Activated CD4-positive, CD25-positive, alpha-beta regulatory T cell treated with anti-CD3 and anti-CD28 coated beads, Interleukin-2, amount 50 U/mL, for 24 hours (primary cell): ENCODE measurements at regions not wholly inside any gene's neighbourhood (a gene's known extent, or its start where the extent isn't known, plus 50 kb on each side); places are given as distances from the start of the nearest gene placed in this dataset.

ENCODE experiments used
- ATAC-seq, 2 donors: fragments of 150-1000 bp; cut with Tn5 transposase; one replicate each; pipeline ENCODE4 v1.10.0; 2021; ENCODE audit warnings: mild to moderate bottlenecking in 1 of 2, moderate library complexity in 1 of 2

DNA sequence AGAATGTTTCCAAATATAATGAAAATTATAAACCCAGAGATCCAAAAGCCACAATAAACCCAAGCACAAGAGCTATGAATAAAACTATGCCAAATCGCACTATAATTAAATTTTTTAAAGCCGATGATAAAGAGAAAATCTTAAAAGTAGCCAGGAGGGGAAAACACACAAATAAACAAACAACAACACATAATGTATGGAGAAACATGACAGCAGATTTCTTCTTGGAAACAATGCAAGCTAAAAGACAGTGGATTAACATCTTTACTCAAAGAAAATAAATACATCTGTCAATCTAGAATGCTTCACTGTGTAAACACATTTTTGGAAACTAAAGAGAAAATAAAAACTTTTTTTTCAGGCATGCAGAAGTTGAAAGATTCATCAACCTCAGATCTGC lies 53.0 kb upstream of the SMOX start:
- ATAC-seq, result no peak

DNA sequence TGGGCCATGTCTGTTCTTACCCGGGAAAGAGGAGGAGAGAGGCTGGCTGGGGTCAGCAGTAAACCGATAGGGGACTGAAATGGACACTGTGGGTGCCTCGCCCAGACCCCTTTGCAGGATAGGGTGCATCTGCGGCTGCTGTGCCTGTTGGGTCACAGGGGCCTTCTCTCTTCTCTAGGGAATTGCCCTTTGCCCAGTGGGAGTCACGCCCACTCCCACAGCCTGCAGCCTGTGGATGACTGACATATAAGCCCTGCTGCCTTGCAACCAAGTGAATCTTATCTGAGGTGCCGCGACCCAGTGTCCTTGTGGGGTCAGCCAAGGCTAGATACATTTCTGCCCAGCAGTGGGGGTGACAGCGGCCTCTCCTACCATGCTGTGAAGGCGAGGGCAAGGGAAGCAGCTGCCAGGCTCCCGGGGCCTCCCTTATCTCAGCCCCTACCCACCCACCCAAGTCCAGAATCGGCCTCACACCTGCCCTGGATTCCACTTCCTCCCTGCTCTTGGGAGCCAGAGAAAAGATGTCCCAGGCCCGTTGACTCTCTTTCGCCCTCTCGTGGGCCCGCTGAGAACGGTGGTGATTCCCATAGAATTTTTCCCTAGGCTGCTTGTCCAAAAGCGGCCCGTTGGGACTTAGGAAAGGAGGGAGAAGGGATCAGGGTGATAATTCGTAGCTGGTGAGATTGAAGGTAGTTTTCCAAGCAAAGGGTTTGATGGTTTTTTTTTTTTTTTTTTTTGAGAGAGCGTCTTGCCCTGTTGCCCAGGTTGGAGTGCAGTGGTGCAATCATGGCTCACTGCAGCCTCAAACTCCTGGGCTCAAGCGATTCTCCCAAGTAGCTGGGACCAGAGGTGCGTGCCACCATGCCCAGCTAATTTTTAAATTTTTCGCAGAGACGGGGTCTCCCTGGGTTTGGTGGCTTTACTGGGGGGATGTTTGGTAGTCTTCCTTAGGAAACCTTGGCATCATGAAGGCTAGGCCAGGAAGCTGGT lies 56.8 kb upstream of the SMOX start:
- ATAC-seq, result no peak

DNA sequence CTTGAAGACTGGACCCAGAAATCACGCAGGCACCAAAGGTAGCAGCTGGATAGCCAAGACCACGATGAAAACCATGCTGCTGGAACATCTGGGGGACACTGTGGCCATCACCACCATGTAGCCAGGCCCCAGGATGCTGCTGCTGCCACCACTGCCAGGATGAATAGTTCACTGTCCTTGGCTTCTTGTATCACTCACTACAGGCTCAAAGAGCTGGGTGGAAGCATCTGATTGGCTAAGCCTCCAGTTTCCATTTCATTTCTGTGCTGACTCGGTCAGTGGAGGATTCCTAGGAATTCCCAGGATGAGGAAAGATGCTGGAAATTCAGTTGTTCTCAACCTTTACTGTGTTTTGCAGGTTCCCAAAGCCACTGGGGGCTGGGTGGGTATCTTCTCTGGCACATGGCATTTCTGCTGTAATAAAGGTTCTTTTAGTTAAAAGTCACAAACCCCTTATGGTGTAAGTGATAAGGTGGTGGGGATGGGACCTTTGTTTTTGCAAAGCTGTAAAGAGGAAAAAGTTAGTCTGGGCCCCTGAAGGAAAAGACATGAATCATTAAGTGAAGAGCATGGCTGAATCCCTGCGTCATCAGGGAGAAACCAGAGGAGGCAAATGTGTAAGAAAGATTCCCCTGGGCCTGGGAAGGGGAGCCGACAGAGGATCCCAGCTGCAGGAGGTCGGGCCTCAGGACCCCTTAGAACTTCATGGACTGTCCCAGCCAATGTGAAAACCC lies 57.7 kb upstream of the SMOX start:
- no peak for ATAC-seq

DNA sequence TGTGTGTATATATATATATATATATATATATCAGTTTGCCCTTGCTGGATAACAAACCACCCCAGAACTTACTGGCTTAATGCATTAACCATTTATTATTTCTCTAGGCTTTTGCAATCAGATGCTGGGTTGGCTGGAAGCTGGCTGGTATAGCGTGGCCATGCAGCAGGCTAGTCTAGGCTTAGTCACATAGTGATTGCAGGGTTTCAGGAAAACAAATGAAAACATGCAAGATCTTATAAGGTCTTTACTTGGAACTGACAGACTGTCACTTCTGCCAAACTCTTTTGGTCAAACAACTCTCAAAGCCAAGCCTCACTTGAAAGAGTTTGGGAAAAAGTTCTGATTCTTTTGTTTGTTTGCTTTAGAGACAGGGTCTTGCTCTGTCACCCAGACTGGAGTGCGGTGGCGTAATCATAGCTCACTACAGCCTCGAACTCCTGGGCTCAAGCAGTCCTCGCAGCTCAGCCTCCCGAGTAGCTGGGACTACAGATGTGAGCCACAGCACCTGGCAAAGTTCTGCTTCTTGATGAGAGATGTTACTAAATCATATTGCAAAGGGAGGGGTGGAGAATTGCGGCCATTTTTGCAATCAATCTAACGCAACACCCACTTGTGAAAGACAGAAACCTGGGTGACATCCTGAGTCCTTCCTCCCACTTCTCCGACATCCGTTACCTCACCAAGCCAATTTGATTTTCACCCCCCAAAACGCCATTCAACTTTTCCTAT lies 58.7 kb upstream of the SMOX start:
- ATAC-seq, result no peak

DNA sequence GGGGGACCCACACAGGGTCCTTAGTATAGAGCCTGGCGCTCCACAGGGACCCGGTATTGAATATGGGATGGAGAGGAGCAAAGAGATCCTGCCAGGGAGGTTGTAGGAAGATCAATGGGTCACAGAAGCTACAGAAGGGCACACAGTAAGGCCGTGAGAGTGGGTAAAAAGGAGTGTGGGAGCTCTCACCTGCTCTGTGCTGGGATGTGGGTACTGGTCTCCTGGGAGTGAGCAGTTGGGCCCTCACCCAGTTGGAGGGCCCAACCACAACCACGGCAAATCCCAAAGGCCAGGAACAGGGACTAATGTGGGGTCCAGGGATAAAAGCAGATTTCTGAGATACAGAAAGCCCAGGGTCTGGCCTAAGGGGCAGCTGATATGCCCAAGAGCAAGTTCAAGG lies 59.9 kb upstream of the SMOX start:
- no peak for ATAC-seq

DNA sequence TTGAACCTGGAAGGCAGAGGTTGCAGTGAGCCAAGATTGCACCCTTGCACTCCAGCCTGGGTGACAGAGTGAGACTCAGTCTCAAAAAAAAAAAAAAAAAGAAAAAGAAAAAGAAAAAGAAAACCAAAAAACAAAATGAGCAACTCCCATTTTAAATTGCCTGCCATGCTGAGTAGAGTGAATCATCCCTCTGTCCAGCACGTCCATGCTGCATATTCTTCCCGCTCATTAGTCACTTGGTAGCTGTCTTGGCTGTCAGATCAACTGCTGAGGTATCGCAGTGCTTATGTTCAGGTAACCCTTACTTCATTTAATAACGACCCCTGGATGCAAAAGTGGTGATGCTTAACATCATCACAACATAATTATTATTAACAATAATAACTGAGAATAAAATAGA lies 60.7 kb upstream of the SMOX start:
- no peak for ATAC-seq

DNA sequence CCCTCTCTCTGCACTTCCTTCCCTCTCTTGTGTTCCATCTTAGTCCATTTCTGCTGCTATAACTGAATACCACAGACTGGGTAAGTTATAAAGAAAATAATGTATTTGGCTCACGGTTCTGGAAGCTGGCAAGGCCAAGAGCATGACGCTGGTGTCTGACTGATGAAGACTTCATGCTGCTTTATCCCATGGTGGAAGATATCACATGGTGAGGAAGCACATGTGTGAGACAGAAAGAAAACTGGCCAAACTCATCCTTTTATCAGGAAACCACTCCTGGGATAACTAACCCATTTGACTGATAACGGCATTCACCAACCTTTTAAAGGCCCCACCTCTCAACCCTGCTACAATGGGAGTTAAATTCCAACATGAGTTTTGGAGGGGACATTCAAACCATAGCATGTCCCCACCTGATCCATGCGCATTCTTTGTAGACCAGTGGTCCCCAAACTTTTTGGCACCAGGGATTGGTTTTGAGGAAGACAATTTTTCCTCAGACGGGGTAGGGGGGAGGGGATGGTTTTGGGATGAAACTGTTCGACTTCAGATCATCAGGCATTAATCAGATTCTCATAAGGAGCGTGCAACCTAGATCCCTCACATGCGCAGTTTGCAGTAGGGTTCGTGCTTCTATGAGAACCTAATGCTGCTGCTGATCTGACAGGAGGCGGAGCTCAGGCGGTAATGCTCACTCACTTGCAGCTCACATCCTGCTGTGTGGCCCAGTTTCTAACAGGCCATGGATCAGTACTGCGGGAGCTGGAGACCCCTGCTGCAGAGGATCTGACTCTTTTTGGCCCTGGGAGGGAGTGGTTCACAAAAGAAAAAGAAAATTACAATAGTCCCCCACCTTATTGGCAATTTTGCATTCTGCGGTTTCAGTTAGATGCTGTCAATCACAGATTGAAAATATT lies 61.6 kb upstream of the SMOX start:
- no peak for ATAC-seq

DNA sequence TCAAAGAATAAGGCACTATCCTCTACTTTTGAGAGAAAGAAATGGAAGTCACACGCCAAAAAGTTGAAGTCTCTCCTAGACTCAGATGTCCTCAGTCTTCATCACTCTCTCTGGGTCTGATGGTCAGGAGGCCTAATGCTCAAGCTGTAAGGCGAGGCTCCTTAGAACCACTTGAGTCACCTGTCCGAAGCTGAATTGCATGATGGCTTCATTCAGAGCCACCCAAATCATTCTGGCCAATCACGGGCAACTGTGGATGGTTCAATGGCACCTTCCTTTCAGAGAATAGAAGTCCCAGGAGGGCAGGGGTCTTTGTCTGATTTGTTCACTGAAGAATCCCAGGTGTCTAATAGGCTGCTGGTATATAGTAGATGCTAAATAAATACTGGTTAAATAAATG lies 63.9 kb upstream of the SMOX start:
- no peak for ATAC-seq

DNA sequence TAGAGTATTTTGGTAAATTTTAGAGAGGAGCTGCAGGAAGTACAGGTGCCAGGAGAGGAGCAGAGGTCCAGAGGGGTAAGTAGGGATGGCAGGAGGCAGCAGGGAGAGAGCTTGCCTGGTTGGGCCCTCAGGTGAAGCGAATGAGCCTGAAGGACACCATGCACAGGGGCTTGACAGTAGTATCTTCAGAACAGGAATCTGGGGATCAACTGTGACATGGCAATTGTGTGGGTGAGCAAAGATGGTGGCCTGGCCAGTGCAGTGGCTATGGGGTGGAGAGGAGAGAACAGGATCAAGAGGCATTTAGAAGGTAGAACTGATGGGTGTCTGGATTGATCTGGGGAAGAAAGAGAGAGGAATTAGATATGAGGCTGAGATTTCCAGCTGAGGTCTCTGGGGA lies 64.5 kb upstream of the SMOX start:
- no peak for ATAC-seq

DNA sequence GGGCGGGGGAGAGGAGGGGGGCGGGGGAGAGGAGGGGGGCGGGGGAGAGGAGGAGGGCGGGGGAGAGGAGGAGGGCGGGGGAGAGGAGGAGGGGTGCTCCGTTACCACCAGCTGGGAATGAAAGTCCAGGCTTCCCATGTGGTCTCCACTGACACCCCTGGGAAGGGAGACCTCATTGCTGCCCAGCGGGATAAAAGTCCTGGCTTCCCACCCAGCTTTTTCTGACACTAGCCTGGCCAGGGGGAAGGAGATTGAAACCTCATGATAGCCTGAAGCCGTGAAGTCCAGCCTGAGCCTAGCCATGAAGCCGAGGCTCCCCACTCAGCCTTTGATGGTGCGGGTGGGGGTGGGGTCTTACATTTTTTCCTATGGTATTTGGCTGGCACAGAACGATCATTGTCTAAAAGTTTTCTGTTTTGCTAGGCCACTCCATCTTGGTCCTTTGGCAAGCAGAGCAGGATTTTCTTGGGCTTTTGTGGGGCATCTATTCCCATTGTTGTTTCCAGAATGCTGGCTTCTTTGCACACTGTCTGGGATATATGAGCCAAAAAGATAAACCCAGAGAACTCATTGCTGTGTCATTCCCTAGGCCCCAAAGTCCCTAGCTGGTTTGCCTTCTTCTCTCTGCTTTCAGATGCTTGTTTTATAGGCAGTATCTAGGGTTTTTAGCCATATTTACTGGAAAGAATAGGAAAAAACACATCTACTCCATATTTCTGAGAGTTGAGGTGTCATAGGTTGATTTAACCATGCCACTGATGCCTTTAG lies 65.3 kb upstream of the SMOX start:
- no peak for ATAC-seq

DNA sequence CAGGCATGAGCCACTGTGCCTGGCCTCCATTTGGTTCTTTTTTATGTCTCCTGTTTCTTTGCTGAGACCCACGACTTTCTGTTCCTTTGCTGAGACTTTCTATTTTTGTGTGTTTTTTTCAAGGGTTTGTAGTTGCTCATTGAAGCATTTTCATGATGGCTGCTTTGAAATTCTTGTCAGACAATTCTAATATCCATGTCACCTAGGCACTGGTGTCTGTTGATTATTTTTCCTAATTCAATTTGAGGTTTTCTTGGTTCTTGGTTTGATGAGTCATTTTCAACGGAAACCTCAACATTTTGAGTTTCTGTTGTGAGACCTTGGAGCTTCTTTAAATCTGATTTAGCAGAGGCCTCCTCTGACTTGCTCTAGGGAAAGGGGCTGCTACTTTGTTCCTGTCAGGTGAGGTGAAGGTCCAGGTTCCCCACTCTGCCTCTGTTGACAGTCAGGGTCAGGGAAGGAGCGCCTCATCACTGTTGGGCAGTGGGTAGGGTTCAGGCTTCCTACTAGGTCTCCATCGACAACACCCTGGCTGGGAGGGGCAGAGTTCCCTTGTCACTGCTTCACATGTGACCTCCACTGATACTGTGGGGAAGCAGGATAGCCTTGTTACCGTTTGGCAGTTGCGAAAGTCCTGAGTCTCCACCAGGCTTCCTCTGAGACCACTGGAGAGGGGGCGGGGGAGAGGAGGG lies 66.1 kb upstream of the SMOX start:
- peak; percentile 72 to 81 for ATAC-seq

DNA sequence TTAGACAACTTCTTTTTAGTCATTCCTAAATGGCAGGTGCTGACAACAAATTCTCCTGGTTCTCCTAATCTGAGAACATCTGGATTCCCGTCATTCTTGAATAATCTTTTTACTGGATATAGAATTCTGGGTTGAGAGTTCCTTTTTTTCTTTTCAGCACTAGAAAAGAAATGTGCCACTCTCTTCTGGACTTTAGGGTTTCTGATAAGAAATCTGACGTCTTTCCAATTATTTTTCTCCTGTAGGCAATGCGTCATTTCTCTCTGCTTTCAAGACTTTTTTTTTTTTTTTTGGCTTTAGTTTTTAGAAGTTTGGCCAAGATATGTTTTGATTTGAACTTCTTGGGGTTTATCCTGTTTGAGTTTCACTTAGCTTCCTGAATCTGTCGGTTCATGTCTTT lies 66.1 kb upstream of the RNF24 start:
- no peak for ATAC-seq

DNA sequence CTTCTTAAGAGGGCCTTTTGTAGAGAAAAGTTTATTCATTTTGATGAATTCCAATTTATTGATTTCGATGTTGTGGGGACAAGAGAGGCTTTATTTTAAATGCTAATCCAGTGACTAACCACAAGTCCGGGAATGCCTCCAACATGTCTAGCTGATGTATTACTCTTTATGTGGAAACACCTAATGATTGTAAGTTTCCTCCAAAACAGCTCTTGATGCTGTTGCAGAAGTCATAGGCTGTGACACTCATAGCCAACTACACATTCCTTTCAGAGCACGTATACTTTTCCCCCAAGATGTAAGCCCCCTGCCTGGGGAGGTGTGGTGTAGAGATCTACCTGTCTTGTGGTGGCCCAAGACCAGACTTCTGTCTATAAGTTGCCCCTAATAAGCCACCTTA lies 61.3 kb upstream of the RNF24 start:
- no peak for ATAC-seq

DNA sequence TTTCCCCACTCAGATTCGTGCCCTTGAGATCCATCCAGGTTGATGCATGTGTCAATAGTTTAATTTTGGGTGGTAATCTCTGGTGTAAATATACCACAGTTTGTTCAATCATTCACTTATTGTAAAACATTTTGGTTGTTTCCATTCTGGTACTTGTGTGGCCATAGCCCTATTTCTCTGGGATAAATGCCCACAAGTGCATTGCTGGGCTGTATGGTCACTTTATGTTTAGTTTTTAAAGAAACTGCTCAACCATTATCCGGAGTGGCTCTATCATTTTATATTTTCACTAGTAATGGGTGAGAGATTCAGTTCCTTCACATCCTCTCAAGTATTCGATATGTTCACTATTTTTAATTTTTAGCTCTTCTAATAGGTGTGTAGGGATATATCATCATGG lies 60.7 kb upstream of the RNF24 start:
- no peak for ATAC-seq

DNA sequence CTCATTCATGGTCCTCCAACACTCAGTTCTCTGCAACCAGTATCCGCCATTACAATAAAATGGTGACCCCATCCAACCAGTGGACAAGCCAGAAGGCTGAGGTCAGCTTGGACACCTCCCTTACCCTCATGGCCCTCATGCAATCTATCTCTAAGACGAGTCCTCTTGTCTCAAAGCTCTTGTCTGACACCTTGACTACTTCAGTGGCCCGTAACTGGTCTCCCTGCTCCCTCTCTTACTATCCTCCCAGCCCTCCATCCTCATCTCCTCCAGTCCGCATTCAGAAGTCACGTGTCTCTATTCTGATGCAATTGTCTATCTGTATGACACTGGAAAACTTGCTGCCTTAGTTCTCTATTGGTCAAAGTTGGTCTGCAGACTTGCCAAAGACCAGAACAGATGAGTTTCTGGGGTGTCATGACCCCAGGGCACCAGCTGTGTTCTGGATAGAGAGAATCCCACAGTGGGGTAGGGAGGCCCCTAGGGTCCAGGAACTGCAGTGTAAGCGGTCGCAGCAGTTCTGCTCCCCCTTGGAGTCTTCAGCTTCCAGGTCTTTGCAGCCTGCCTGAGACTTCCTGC lies 59.6 kb upstream of the RNF24 start:
- ATAC-seq, result no peak

DNA sequence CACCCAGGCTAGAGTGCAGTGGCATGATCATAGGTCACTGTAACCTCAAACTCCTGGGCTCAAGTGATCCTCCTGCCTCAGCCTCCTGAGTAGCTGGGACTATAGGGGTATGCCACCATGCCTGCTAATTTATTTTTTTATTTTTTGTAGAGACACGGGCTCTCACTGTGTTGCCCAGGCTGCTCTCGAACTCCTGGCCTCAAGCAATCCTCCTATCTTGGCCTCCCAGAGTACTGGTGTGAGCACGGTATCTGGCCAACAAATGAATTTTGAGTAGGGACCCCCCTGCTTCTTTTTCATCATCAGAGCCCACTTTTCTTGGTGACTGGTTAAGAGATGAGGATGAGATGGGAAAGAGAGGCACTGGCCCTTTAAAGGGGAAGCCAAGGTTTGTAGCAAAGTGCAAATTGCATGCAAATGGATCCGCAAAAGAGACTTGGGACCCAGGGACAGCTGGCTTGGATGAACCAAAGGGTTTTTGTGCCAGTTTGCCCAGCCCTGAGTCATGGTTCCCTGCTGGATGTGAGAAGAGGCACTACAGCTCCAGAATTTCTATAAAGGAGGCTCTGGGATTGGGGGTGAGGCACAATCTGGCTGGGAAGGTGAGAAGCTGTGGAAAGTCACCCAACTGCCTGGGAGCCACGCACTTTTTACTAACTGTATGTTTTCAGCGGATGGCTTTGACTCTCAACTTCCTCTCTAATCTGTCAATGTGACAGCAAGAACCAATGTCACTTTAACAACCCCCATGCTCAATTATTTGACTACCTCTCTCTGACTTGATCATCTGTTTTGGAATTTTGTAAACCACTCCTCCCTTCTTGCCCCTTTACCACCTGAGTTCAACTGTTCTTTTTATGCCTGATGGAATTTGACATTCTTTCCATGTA lies 58.7 kb upstream of the RNF24 start:
- no peak for ATAC-seq

DNA sequence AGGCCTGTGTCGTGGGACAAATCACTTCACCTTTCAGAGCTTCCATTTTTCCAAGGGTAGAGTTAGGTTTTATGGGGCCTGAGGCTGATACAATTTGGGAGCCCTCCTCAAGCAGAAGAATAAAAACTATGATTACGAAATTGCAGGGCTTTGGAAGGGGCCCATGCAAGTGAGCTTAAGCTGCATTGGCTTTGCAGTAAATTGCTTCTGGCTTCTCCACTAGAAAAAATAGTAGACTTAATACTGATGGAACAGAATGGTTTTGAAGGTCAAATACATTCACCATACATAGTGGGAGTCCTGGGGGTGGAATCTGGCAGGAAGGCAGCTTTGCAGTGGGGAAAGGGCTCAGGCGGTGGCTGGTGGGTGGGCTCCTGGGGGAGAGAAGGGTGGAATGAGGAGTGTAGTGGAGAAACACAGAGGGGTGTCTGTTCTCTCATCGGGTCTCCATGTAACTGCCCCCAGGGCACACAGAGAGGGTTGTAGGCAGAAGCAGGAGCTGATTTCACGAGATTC lies 55.9 kb upstream of the RNF24 start:
- no peak for ATAC-seq

DNA sequence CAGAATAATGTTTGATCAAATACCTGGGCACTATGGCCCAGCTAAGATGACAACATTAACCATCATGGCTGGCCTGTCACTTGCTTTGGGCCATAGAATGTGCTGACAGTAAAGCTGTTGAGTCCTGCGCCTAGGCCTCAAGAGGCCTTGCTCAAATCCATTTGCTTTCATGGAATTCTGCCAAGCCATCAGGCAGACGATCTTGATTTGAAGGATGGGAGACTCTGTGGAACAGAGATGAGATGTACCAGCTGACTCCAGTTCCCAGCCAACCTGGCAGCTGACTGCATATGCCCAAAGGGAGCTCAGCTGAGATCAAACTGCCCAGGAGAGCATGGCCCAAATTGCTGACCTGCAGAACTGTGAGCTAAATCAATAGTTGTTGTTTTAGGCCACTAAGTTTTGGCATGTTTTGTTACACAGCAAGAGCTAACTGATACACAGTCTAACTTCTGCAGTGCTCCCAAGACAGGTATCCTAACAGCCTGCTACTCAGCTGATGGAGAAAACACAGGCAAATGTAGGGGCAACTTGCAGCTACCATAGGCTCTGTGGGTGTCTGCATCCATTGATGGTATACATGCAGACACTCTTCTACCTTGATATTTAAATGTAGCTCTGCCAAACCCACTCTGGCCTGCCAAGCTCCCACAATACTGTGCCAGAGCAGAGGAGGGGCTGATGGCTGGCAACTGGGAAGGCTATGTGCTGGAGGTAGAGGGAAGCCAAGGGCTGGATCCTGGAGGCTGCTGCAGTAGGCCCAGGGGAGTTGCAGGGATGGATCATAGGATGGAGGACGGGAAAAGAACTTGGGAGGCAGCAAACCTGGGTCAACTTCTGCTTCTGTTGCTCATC lies 55.2 kb upstream of the RNF24 start:
- ATAC-seq, result no peak
